Hepatocyte (in vitro differentiated cells): ENCODE measurements at regions not wholly inside any gene's neighbourhood (a gene's known extent, or its start where the extent isn't known, plus 50 kb on each side); places are given as distances from the start of the nearest gene placed in this dataset.

ENCODE experiments used
- EZH2 ChIP-seq: fragments of 200-600 bp; sonication (generic); IDR thresholded peaks from 2 replicates; pipeline ENCODE4 v1.6.1; 2016; ENCODE audit warnings: antibody characterized with exemption, mild to moderate bottlenecking, borderline replicate concordance
- TF ChIP-seq, protein P1 (sequence below): fragments of 200-600 bp; sonication (generic); IDR thresholded peaks from 2 replicates; pipeline ENCODE4 v1.5.1; 2016; ENCODE audit warnings: antibody characterized with exemption, mild to moderate bottlenecking; ENCODE audit not compliant: poor library complexity

DNA sequence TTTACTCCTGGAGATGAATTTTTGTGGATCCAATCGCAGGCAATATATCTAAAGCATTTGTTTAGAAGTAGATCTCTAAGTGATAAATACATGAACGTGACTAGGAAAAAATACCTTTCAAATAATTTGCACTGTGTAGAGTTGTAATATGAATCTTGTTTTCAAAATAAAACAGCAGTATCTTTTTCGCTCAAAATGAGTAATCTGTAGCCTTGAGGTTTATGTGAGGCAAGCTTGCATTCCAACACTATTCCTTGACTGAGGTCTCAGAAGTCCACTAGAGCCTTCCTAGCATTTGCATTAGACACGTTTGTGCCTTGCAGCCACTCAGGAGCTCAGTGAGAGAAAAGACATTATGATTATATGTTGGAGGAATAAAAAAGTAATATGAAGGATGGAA, 138.3 kb upstream of the ROBO1 start:
- TF ChIP-seq, protein P1, sequence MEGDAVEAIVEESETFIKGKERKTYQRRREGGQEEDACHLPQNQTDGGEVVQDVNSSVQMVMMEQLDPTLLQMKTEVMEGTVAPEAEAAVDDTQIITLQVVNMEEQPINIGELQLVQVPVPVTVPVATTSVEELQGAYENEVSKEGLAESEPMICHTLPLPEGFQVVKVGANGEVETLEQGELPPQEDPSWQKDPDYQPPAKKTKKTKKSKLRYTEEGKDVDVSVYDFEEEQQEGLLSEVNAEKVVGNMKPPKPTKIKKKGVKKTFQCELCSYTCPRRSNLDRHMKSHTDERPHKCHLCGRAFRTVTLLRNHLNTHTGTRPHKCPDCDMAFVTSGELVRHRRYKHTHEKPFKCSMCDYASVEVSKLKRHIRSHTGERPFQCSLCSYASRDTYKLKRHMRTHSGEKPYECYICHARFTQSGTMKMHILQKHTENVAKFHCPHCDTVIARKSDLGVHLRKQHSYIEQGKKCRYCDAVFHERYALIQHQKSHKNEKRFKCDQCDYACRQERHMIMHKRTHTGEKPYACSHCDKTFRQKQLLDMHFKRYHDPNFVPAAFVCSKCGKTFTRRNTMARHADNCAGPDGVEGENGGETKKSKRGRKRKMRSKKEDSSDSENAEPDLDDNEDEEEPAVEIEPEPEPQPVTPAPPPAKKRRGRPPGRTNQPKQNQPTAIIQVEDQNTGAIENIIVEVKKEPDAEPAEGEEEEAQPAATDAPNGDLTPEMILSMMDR: no peak
- TF ChIP-seq EZH2: no peak
